CD1c-positive myeloid dendritic cell (primary cell): ENCODE measurements at regions not wholly inside any gene's neighbourhood (a gene's known extent, or its start where the extent isn't known, plus 50 kb on each side); places are given as distances from the start of the nearest gene placed in this dataset.
A peak's percentile ranks its signal among the peaks of the same experiment; 100 is the strongest.

ENCODE experiments used
- DNase-seq: peaks from one replicate; pipeline ENCODE4 v3.0.0-alpha.2; 2016; ENCODE audit errors: extremely low spot score

GRCh38 chr12:108035372-108035771 lies 93.7 kb upstream of the WSCD2 start:
- no peak for DNase-seq

GRCh38 chr12:108037960-108038359 lies 91.1 kb upstream of the WSCD2 start:
- DNase-seq = no peak

- DNase-seq = no peak
Measured at GRCh38 chr12:108039794-108040193, 89.3 kb upstream of the WSCD2 start.

- no peak for DNase-seq
Measured at GRCh38 chr12:108040947-108041346, 88.1 kb upstream of the WSCD2 start.

GRCh38 chr12:108043286-108043685 lies 85.8 kb upstream of the WSCD2 start:
- DNase-seq = no peak

- no peak for DNase-seq
Measured at GRCh38 chr12:108043750-108044533, 85.1 kb upstream of the WSCD2 start.

- no peak for DNase-seq
Measured at GRCh38 chr12:108046135-108046534, 83.0 kb upstream of the WSCD2 start.

- no peak for DNase-seq
Measured at GRCh38 chr12:108046650-108047049, 82.4 kb upstream of the WSCD2 start.

GRCh38 chr12:108047071-108047550 lies 82.0 kb upstream of the WSCD2 start:
- DNase-seq = peak; percentile 27

GRCh38 chr12:108048686-108049085 lies 80.4 kb upstream of the WSCD2 start:
- no peak for DNase-seq

GRCh38 chr12:108050696-108051095 lies 78.4 kb upstream of the WSCD2 start:
- no peak for DNase-seq

- DNase-seq = no peak
Measured at GRCh38 chr12:108052260-108052659, 76.8 kb upstream of the WSCD2 start.

- no peak for DNase-seq
Measured at GRCh38 chr12:108053512-108053911, 75.6 kb upstream of the WSCD2 start.

- DNase-seq = no peak
Measured at GRCh38 chr12:108054496-108054895, 74.6 kb upstream of the WSCD2 start.

GRCh38 chr12:108055141-108055540 lies 73.9 kb upstream of the WSCD2 start:
- DNase-seq = no peak

GRCh38 chr12:108060067-108060466 lies 69.0 kb upstream of the WSCD2 start:
- no peak for DNase-seq

GRCh38 chr12:108060903-108061302 lies 68.2 kb upstream of the WSCD2 start:
- no peak for DNase-seq

- DNase-seq = peak; percentile 36
Measured at GRCh38 chr12:108063192-108063591, 65.9 kb upstream of the WSCD2 start.

GRCh38 chr12:108065069-108065468 lies 64.0 kb upstream of the WSCD2 start:
- DNase-seq = no peak

GRCh38 chr12:108066583-108067577 lies 62.2 kb upstream of the WSCD2 start:
- no peak for DNase-seq

- DNase-seq = no peak
Measured at GRCh38 chr12:108069651-108070165, 59.4 kb upstream of the WSCD2 start.

GRCh38 chr12:108075561-108075960 lies 53.5 kb upstream of the WSCD2 start:
- DNase-seq = no peak
